ENCODE measurements at regions not wholly inside any gene's neighbourhood (a gene's known extent, or its start where the extent isn't known, plus 50 kb on each side); places are given as distances from the start of the nearest gene placed in this dataset.

- TF ChIP-seq CTCF (IDR thresholded peaks at IDR 0.05) (no peak), HDAC2 (IDR thresholded peaks at IDR 0.05) (no peak), POLR2A (IDR thresholded peaks at IDR 0.05; ENCODE audit: low read length) (no peak), MYC (IDR thresholded peaks at IDR 0.05; ENCODE audit: borderline replicate concordance, low read length) (no peak), REST (IDR thresholded peaks at IDR 0.05) (no peak), FOSB (CRISPR knock-in tag; IDR thresholded peaks at IDR 0.05) (no peak), NFE2L2 (conservative IDR thresholded peaks at IDR 0.05; ENCODE audit: low read length) (no peak), RFX5 (IDR thresholded peaks at IDR 0.05) (no peak), RARB (CRISPR knock-in tag; IDR thresholded peaks at IDR 0.05) (no peak), EP300 (IDR thresholded peaks at IDR 0.05) (peak; percentile 88 to 96; a peak in 4 of 5 replicates), KDM5A (IDR thresholded peaks at IDR 0.05) (no peak)
Measured at GRCh38 chr11:10394229-10395101, 60.6 kb upstream of the AMPD3 start.
